Muscle of back (tissue), 3 donors: ENCODE measurements at regions not wholly inside any gene's neighbourhood (a gene's known extent, or its start where the extent isn't known, plus 50 kb on each side); places are given as distances from the start of the nearest gene placed in this dataset.
A peak's percentile ranks its signal among the peaks of the same experiment; 100 is the strongest.

Experiments
- DNase-seq, 3 donors: peaks; one replicate each; pipeline versions ENCODE4 v3.0.0 to v3.0.0-alpha.2; 2013

- peak in 1 of 3 donors; percentile 56 for DNase-seq
Observed at GRCh38 chr6:82072121-82072521, 175.4 kb downstream of the IBTK start.

- peak in 1 of 3 donors; percentile 22 for DNase-seq
Observed at GRCh38 chr6:82068721-82069120, 178.8 kb downstream of the IBTK start.

- peak in 1 of 3 donors; percentile 9 for DNase-seq
Observed at GRCh38 chr6:82066991-82067411, 180.5 kb downstream of the IBTK start.

- no peak for DNase-seq
Observed at GRCh38 chr6:82066196-82066595, 181.3 kb downstream of the IBTK start.

- no peak for DNase-seq
Observed at GRCh38 chr6:82063574-82063973, 184.0 kb downstream of the IBTK start.

GRCh38 chr6:82062219-82062618 is 185.3 kb downstream of the IBTK start:
- DNase-seq = no peak

GRCh38 chr6:82057846-82058554 is 189.5 kb downstream of the IBTK start:
- peak; percentile 57 to 83 (median 70) for DNase-seq

- DNase-seq = no peak
Observed at GRCh38 chr6:82056567-82056966, 191.0 kb downstream of the IBTK start.

GRCh38 chr6:82045965-82046756 is 201.4 kb downstream of the IBTK start:
- DNase-seq = peak in 1 of 3 donors; percentile 69

GRCh38 chr6:82040405-82041221 is 206.9 kb downstream of the IBTK start:
- peak; percentile 64 to 81 (median 65) for DNase-seq

GRCh38 chr6:82038631-82039030 is 208.9 kb downstream of the IBTK start:
- DNase-seq = peak in 1 of 3 donors; percentile 59

GRCh38 chr6:82035526-82035925 is 212.0 kb downstream of the IBTK start:
- peak in 2 of 3 donors; percentile 43 to 58 for DNase-seq

- DNase-seq = peak; percentile 36 to 84 (median 59)
Observed at GRCh38 chr6:82033631-82034211, 213.8 kb downstream of the IBTK start.

GRCh38 chr6:82032444-82032843 is 215.1 kb downstream of the IBTK start:
- DNase-seq = no peak

- DNase-seq = no peak
Observed at GRCh38 chr6:82030761-82031503, 216.6 kb downstream of the IBTK start.

GRCh38 chr6:82030301-82030700 is 217.2 kb downstream of the IBTK start:
- no peak for DNase-seq

GRCh38 chr6:82025271-82025670 is 222.3 kb downstream of the IBTK start:
- no peak for DNase-seq

- DNase-seq = peak in 1 of 3 donors; percentile 58
Observed at GRCh38 chr6:82022614-82023129, 224.9 kb downstream of the IBTK start.

- no peak for DNase-seq
Observed at GRCh38 chr6:82017773-82018172, 229.8 kb downstream of the IBTK start.

GRCh38 chr6:82017288-82017687 is 230.3 kb downstream of the IBTK start:
- DNase-seq = peak in 2 of 3 donors; percentile 57 to 74

GRCh38 chr6:82015526-82015925 is 232.0 kb downstream of the IBTK start:
- no peak for DNase-seq
